ENCODE measurements at regions not wholly inside any gene's neighbourhood (a gene's known extent, or its start where the extent isn't known, plus 50 kb on each side); places are given as distances from the start of the nearest gene placed in this dataset.

GRCh38 chr13:111961236-111961635, 105.7 kb upstream of the SOX1 start:
- no peak for TF ChIP-seq CTCF (IDR thresholded peaks at IDR 0.05)
- TF ChIP-seq POLR2A (IDR thresholded peaks at IDR 0.05) = no peak

Data from body of pancreas (tissue), 4 donors.